ENCODE measurements at regions not wholly inside any gene's neighbourhood (a gene's known extent, or its start where the extent isn't known, plus 50 kb on each side); places are given as distances from the start of the nearest gene placed in this dataset.

GRCh38 chr11:120011836-120012235, 126.1 kb downstream of the TRIM29 start:
- Histone ChIP-seq H3K27me3 (ENCODE audit: insufficient read depth, low read length) (no peaks in the 10 kb centered on the region), H3K4me1 (ENCODE audit: insufficient read depth, low read length) (no peaks in the 10 kb centered on the region), H3K9me3 (ENCODE audit: control insufficient read depth in 1 of 2, low read length in 2 of 2) (no peaks in the 10 kb centered on the region), H3K4me3 (ENCODE audit: low read length in 2 of 2) (no peak overlapping the region), H3K36me3 (ENCODE audit: insufficient read depth, low read length) (no peaks in the 10 kb centered on the region), H3K27ac (ENCODE audit: low read depth, low read length) (no peak overlapping the region)
- DNase-seq, result no peak
- Mint-ChIP-seq H3K36me3 (no peaks in the 10 kb centered on the region), H3K27ac (no peak overlapping the region), H3K9me3 (no peaks in the 10 kb centered on the region), H3K4me3 (no peak overlapping the region), H3K27me3 (peaks cover 34 to 53% of the 10 kb centered on the region in 2 donors), H3K4me1 (no peaks in the 10 kb centered on the region)
- intact Hi-C loops (cut with micrococcal nuclease), result no loop called here
- CTCF ChIA-PET (ENCODE audit: partially characterized antibody), result no interaction called here
- POLR2A ChIA-PET (ENCODE audit: partially characterized antibody), result no interaction called here

GRCh38 chr11:120010775-120011174, 127.1 kb downstream of the TRIM29 start:
- no peak for DNase-seq
- H3K27me3 ChIP-seq (ENCODE audit: insufficient read depth, low read length), result no peaks in the 10 kb centered on the region
- no peak overlapping the region for H3K27ac ChIP-seq (ENCODE audit: low read depth, low read length)
- no peak overlapping the region for H3K27ac Mint-ChIP-seq
- H3K36me3 Mint-ChIP-seq, result no peaks in the 10 kb centered on the region
- H3K4me1 Mint-ChIP-seq, result no peaks in the 10 kb centered on the region
- POLR2A ChIA-PET (ENCODE audit: partially characterized antibody), result no interaction called here
- intact Hi-C loops (cut with micrococcal nuclease), result no loop called here
- no peaks in the 10 kb centered on the region for H3K4me1 ChIP-seq (ENCODE audit: insufficient read depth, low read length)
- H3K9me3 Mint-ChIP-seq, result no peaks in the 10 kb centered on the region
- no peaks in the 10 kb centered on the region for H3K9me3 ChIP-seq (ENCODE audit: control insufficient read depth in 1 of 2, low read length in 2 of 2)
- no peak overlapping the region for H3K4me3 Mint-ChIP-seq
- peaks cover 28 to 45% of the 10 kb centered on the region in 2 donors for H3K27me3 Mint-ChIP-seq
- no peaks in the 10 kb centered on the region for H3K36me3 ChIP-seq (ENCODE audit: insufficient read depth, low read length)
- no peak overlapping the region for H3K4me3 ChIP-seq (ENCODE audit: low read length in 2 of 2)
- CTCF ChIA-PET (ENCODE audit: partially characterized antibody), result no interaction called here

- Histone ChIP-seq H3K4me1 (ENCODE audit: insufficient read depth, low read length) (no peaks in the 10 kb centered on the region), H3K4me3 (ENCODE audit: low read length in 2 of 2) (no peak overlapping the region), H3K27ac (ENCODE audit: low read depth, low read length) (no peak overlapping the region), H3K9me3 (ENCODE audit: control insufficient read depth in 1 of 2, low read length in 2 of 2) (no peaks in the 10 kb centered on the region), H3K36me3 (ENCODE audit: insufficient read depth, low read length) (no peaks in the 10 kb centered on the region), H3K27me3 (ENCODE audit: insufficient read depth, low read length) (no peaks in the 10 kb centered on the region)
- H3K4me1 Mint-ChIP-seq, result no peaks in the 10 kb centered on the region
- H3K4me3 Mint-ChIP-seq, result no peak overlapping the region
- H3K9me3 Mint-ChIP-seq, result no peaks in the 10 kb centered on the region
- H3K27ac Mint-ChIP-seq, result peak overlapping the region in 1 of 7 donors; percentile 43
- intact Hi-C loops (cut with micrococcal nuclease), result no loop called here
- H3K36me3 Mint-ChIP-seq, result no peaks in the 10 kb centered on the region
- ChIA-PET POLR2A (ENCODE audit: partially characterized antibody) (no interaction called here), CTCF (ENCODE audit: partially characterized antibody) (no interaction called here)
- H3K27me3 Mint-ChIP-seq, result peaks cover 24 to 38% of the 10 kb centered on the region in 2 donors
- DNase-seq, result no peak
These were observed 128.0 kb downstream of the TRIM29 start for GRCh38 chr11:120009938-120010337.

GRCh38 chr11:120007144-120007543, 130.8 kb downstream of the TRIM29 start:
- Histone ChIP-seq H3K4me3 (ENCODE audit: low read length in 2 of 2) (no peak overlapping the region), H3K27ac (ENCODE audit: low read depth, low read length) (no peak overlapping the region), H3K9me3 (ENCODE audit: control insufficient read depth in 1 of 2, low read length in 2 of 2) (no peaks in the 10 kb centered on the region), H3K4me1 (ENCODE audit: insufficient read depth, low read length) (no peaks in the 10 kb centered on the region), H3K36me3 (ENCODE audit: insufficient read depth, low read length) (no peaks in the 10 kb centered on the region), H3K27me3 (ENCODE audit: insufficient read depth, low read length) (no peaks in the 10 kb centered on the region)
- H3K4me3 Mint-ChIP-seq, result no peak overlapping the region
- H3K36me3 Mint-ChIP-seq, result no peaks in the 10 kb centered on the region
- POLR2A ChIA-PET (ENCODE audit: partially characterized antibody), result no interaction called here
- intact Hi-C loops (cut with micrococcal nuclease), result no loop called here
- H3K4me1 Mint-ChIP-seq, result no peaks in the 10 kb centered on the region
- no peaks in the 10 kb centered on the region for H3K9me3 Mint-ChIP-seq
- no peak for DNase-seq
- no peak overlapping the region for H3K27ac Mint-ChIP-seq
- CTCF ChIA-PET (ENCODE audit: partially characterized antibody), result no interaction called here
- peaks cover 20 to 36% of the 10 kb centered on the region in 2 donors for H3K27me3 Mint-ChIP-seq

- peaks cover 19 to 21% of the 10 kb centered on the region in 2 donors for H3K27me3 Mint-ChIP-seq
- H3K27me3 ChIP-seq (ENCODE audit: insufficient read depth, low read length), result no peaks in the 10 kb centered on the region
- POLR2A ChIA-PET (ENCODE audit: partially characterized antibody), result no interaction called here
- no peak overlapping the region for H3K27ac ChIP-seq (ENCODE audit: low read depth, low read length)
- no peak overlapping the region for H3K27ac Mint-ChIP-seq
- H3K4me3 ChIP-seq (ENCODE audit: low read length in 2 of 2), result no peak overlapping the region
- no peaks in the 10 kb centered on the region for H3K9me3 ChIP-seq (ENCODE audit: control insufficient read depth in 1 of 2, low read length in 2 of 2)
- no peaks in the 10 kb centered on the region for H3K36me3 Mint-ChIP-seq
- H3K4me1 Mint-ChIP-seq, result no peaks in the 10 kb centered on the region
- no peak for DNase-seq
- peaks cover 0 to 12% (median 0%) of the 10 kb centered on the region in 8 donors for H3K9me3 Mint-ChIP-seq
- H3K4me1 ChIP-seq (ENCODE audit: insufficient read depth, low read length), result no peaks in the 10 kb centered on the region
- intact Hi-C loops (cut with micrococcal nuclease), result no loop called here
- no peak overlapping the region for H3K4me3 Mint-ChIP-seq
- no peaks in the 10 kb centered on the region for H3K36me3 ChIP-seq (ENCODE audit: insufficient read depth, low read length)
- CTCF ChIA-PET (ENCODE audit: partially characterized antibody), result no interaction called here
These were observed 133.2 kb downstream of the TRIM29 start for GRCh38 chr11:120004723-120005122.

- Mint-ChIP-seq H3K27me3 (peaks cover 9 to 13% of the 10 kb centered on the region in 2 donors), H3K4me1 (no peaks in the 10 kb centered on the region), H3K4me3 (no peak overlapping the region), H3K36me3 (no peaks in the 10 kb centered on the region), H3K9me3 (peaks cover 0 to 14% (median 2%) of the 10 kb centered on the region in 8 donors), H3K27ac (no peak overlapping the region)
- H3K27me3 ChIP-seq (ENCODE audit: insufficient read depth, low read length), result no peaks in the 10 kb centered on the region
- no peak overlapping the region for H3K4me3 ChIP-seq (ENCODE audit: low read length in 2 of 2)
- no peak for DNase-seq
- H3K9me3 ChIP-seq (ENCODE audit: control insufficient read depth in 1 of 2, low read length in 2 of 2), result no peaks in the 10 kb centered on the region
- intact Hi-C loops (cut with micrococcal nuclease), result no loop called here
- ChIA-PET POLR2A (ENCODE audit: partially characterized antibody) (no interaction called here), CTCF (ENCODE audit: partially characterized antibody) (interaction anchor here (0.9 kb wide), 1 partner anchor 15 kb away, joined by 3 read pairs; no protein-coding TSS in a partner anchor)
- H3K36me3 ChIP-seq (ENCODE audit: insufficient read depth, low read length), result no peaks in the 10 kb centered on the region
- no peaks in the 10 kb centered on the region for H3K4me1 ChIP-seq (ENCODE audit: insufficient read depth, low read length)
- H3K27ac ChIP-seq (ENCODE audit: low read depth, low read length), result no peak overlapping the region
These were observed 136.5 kb downstream of the TRIM29 start for GRCh38 chr11:120001178-120002090.

GRCh38 chr11:119999220-119999619, 138.7 kb downstream of the TRIM29 start:
- ChIA-PET CTCF (ENCODE audit: partially characterized antibody) (no interaction called here), POLR2A (ENCODE audit: partially characterized antibody) (no interaction called here)
- Histone ChIP-seq H3K27ac (ENCODE audit: low read depth, low read length) (no peak overlapping the region), H3K36me3 (ENCODE audit: insufficient read depth, low read length) (no peaks in the 10 kb centered on the region), H3K4me1 (ENCODE audit: insufficient read depth, low read length) (no peaks in the 10 kb centered on the region), H3K27me3 (ENCODE audit: insufficient read depth, low read length) (no peaks in the 10 kb centered on the region), H3K4me3 (ENCODE audit: low read length in 2 of 2) (no peak overlapping the region), H3K9me3 (ENCODE audit: control insufficient read depth in 1 of 2, low read length in 2 of 2) (no peaks in the 10 kb centered on the region)
- peaks cover 0 to 14% (median 2%) of the 10 kb centered on the region in 8 donors for H3K9me3 Mint-ChIP-seq
- no peak for DNase-seq
- peaks cover 7 to 12% of the 10 kb centered on the region in 2 donors for H3K27me3 Mint-ChIP-seq
- no peak overlapping the region for H3K27ac Mint-ChIP-seq
- no peaks in the 10 kb centered on the region for H3K36me3 Mint-ChIP-seq
- H3K4me1 Mint-ChIP-seq, result no peaks in the 10 kb centered on the region
- H3K4me3 Mint-ChIP-seq, result no peak overlapping the region
- intact Hi-C loops (cut with micrococcal nuclease), result no loop called here
